B cell (primary cell): ENCODE measurements at regions not wholly inside any gene's neighbourhood (a gene's known extent, or its start where the extent isn't known, plus 50 kb on each side); places are given as distances from the start of the nearest gene placed in this dataset.

Experiments used
- ATAC-seq: fragments of 200-7000 bp; cut with Tn5 transposase; one replicate; pipeline ENCODE4 v1.10.0; 2021; ENCODE audit warnings: low read depth, mild to moderate bottlenecking, moderate number of reproducible peaks, moderate library complexity
- CTCF ChIA-PET: fragments of 350-600 bp; sonication (Branson Sonifier 250); formaldehyde crosslinking; loops from one replicate; lab custom pipeline; 2021; ENCODE audit warnings: antibody characterized with exemption, inconsistent platforms; lab: Charles Lee
- POLR2A ChIA-PET: fragments of 350-600 bp; sonication (Branson Sonifier 250); formaldehyde crosslinking; loops from one replicate; lab custom pipeline; 2021; ENCODE audit warnings: antibody characterized with exemption; lab: Charles Lee
- DNase-seq: peaks from one replicate; pipeline ENCODE4 v3.0.0; 2013
- H2AFZ ChIP-seq: 2 replicates; pipeline ENCODE4 v1.6.1; 2012; ENCODE audit warnings: mild to moderate bottlenecking, low read depth, low read length; ENCODE audit not compliant: insufficient read depth, poor library complexity, severe bottlenecking
- H3K27ac ChIP-seq, 2 donors: 1 replicate in 1 of 2; 2 replicates in 1 of 2; pipeline ENCODE4 v1.5.1; 2012 to 2013; ENCODE audit warnings: low read length in 2 of 2, mild to moderate bottlenecking in 2 of 2, moderate library complexity in 1 of 2
- H3K27me3 ChIP-seq, 4 experiments: fragments of 200-600 bp in 1 of 4; sonication (generic) in 1 of 4; replicated peaks in 1 of 4; 1 replicate in 2 of 4; 2 replicates in 2 of 4; pipeline versions ENCODE4 v1.6.1 to v1.7.0; 2013 to 2016; ENCODE audit warnings: low read length in 3 of 4, mild to moderate bottlenecking in 2 of 4, mixed read lengths in 1 of 4, moderate library complexity in 1 of 4; ENCODE audit not compliant: insufficient read depth in 4 of 4, control insufficient read depth in 3 of 4; ENCODE audit errors: control extremely low read depth in 1 of 4
- H3K36me3 ChIP-seq, 2 experiments: replicated peaks in 1 of 2; 1 replicate in 1 of 2; 2 replicates in 1 of 2; pipeline versions ENCODE4 v1.6.1 to v1.7.1; 2013; ENCODE audit warnings: low read length in 1 of 2; ENCODE audit not compliant: insufficient read depth in 2 of 2, control insufficient read depth in 1 of 2; ENCODE audit errors: control extremely low read depth in 1 of 2, extremely low read depth in 1 of 2
- H3K4me1 ChIP-seq, 2 donors: fragments of 200-600 bp in 1 of 2; sonication (generic) in 1 of 2; 1 replicate in 1 of 2; 2 replicates in 1 of 2; pipeline versions ENCODE4 v1.5.1 to v1.6.1; 2013 to 2017; ENCODE audit warnings: low read length in 2 of 2; ENCODE audit not compliant: control insufficient read depth in 2 of 2, insufficient read depth in 2 of 2
- H3K4me2 ChIP-seq: replicated peaks from 2 replicates; pipeline ENCODE3; 2012; ENCODE audit warnings: mild to moderate bottlenecking, low read depth, low read length; ENCODE audit not compliant: poor library complexity, severe bottlenecking
- H3K4me3 ChIP-seq, 5 experiments: fragments of 200-600 bp in 1 of 5; sonication (generic) in 1 of 5; 1 replicate in 3 of 5; 2 replicates in 2 of 5; pipeline versions ENCODE4 v1.5.1 to v1.7.0; 2011 to 2016; ENCODE audit warnings: low read length in 4 of 5, mild to moderate bottlenecking in 4 of 5, low read depth in 2 of 5, control low read depth in 1 of 5, moderate library complexity in 1 of 5; ENCODE audit not compliant: insufficient read depth in 1 of 5; ENCODE audit errors: control extremely low read depth in 1 of 5, extremely low read depth in 1 of 5
- H3K79me2 ChIP-seq: fragments of 200-600 bp; sonication (generic); one replicate; pipeline ENCODE4 v1.6.0; 2016; ENCODE audit warnings: low read length; ENCODE audit not compliant: control insufficient read depth, insufficient read depth
- H3K9ac ChIP-seq: fragments of 200-600 bp; sonication (generic); 2 replicates; pipeline ENCODE4 v1.6.1; 2017; ENCODE audit warnings: mild to moderate bottlenecking, low read length, moderate library complexity
- H3K9me3 ChIP-seq, 3 donors: one replicate each; pipeline versions ENCODE4 v1.6.1 to v1.7.1; 2013; ENCODE audit warnings: low read length in 2 of 3; ENCODE audit not compliant: control insufficient read depth in 2 of 3, insufficient read depth in 1 of 3; ENCODE audit errors: control extremely low read depth in 1 of 3
- H4K20me1 ChIP-seq: 2 replicates; pipeline ENCODE4 v1.6.0; 2012; ENCODE audit warnings: mild to moderate bottlenecking, low read length; ENCODE audit not compliant: insufficient read depth, control insufficient read depth, poor library complexity, severe bottlenecking
- H3K27ac Mint-ChIP-seq: one replicate; pipeline ENCODE4 v1.8.0; 2021; ENCODE audit warnings: mixed read lengths
- H3K27me3 Mint-ChIP-seq: one replicate; pipeline ENCODE4 v1.8.0; 2021; ENCODE audit warnings: mixed read lengths
- H3K4me1 Mint-ChIP-seq: one replicate; pipeline ENCODE4 v1.8.0; 2021; ENCODE audit warnings: mixed read lengths
- H3K4me3 Mint-ChIP-seq: one replicate; pipeline ENCODE4 v1.8.0; 2021; ENCODE audit warnings: mixed read lengths
- H3K9me3 Mint-ChIP-seq: one replicate; pipeline ENCODE4 v1.8.0; 2022; ENCODE audit warnings: mixed read lengths; ENCODE audit not compliant: insufficient read depth
- EZH2 ChIP-seq: IDR thresholded peaks from 2 replicates; pipeline ENCODE4 v1.6.1; 2012; ENCODE audit warnings: borderline replicate concordance, low read depth, mild to moderate bottlenecking, moderate library complexity, low read length; ENCODE audit not compliant: insufficient read depth, poor library complexity, severe bottlenecking
- WGBS: methylation state at CpG from one replicate; pipeline ENCODE4 v1.1.5; 2013; ENCODE audit warnings: missing lambda C conversion rate; ENCODE audit not compliant: insufficient coverage; 5-methylcytosine and 5-hydroxymethylcytosine counted together
- intact Hi-C: fragments of 100-400 bp; cut with micrococcal nuclease; formaldehyde crosslinking; loops from one replicate; pipeline ENCODE4 v1.10.0; 2022
- TF ChIP-seq, protein P1 (sequence below): fragments of 200-600 bp; IDR thresholded peaks from one replicate; pipeline ENCODE4 v1.8.0; 2022; ENCODE audit warnings: antibody characterized with exemption, mild to moderate bottlenecking

DNA sequence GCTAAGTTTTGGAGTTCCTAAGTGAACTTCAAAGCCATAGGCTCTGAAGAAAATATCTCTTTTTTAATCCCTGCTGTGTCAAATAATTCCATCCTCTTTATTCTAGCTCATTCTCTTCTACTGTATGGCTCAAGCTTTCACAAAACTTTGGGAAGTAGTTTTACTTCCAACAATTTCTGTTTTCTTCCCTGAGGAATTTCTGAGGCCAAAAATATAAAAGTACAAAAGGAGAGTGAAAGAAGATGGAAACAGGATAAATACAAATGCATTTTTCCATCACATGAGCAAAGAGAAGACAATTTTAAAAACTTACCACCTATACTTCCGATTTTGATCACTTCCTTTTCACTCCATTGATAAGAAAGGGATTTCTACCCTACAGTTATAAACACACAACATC is 585.7 kb upstream of the DAB2 start:
- Histone ChIP-seq H3K9ac (no peak overlapping the region), H3K9me3 (peaks cover 0 to 5% (median 5%) of the 10 kb centered on the region in 3 donors), H4K20me1 (no peaks in the 10 kb centered on the region), H2AFZ (no peak overlapping the region), H3K4me1 (no peaks in the 10 kb centered on the region), H3K27me3 (peaks cover 0 to 8% (median 3%) of the 10 kb centered on the region in 4 experiments), H3K36me3 (no peaks in the 10 kb centered on the region), H3K4me3 (no peak overlapping the region), H3K4me2 (no peak overlapping the region), H3K79me2 (no peaks in the 10 kb centered on the region), H3K27ac (no peak overlapping the region)
- TF ChIP-seq, protein P1, sequence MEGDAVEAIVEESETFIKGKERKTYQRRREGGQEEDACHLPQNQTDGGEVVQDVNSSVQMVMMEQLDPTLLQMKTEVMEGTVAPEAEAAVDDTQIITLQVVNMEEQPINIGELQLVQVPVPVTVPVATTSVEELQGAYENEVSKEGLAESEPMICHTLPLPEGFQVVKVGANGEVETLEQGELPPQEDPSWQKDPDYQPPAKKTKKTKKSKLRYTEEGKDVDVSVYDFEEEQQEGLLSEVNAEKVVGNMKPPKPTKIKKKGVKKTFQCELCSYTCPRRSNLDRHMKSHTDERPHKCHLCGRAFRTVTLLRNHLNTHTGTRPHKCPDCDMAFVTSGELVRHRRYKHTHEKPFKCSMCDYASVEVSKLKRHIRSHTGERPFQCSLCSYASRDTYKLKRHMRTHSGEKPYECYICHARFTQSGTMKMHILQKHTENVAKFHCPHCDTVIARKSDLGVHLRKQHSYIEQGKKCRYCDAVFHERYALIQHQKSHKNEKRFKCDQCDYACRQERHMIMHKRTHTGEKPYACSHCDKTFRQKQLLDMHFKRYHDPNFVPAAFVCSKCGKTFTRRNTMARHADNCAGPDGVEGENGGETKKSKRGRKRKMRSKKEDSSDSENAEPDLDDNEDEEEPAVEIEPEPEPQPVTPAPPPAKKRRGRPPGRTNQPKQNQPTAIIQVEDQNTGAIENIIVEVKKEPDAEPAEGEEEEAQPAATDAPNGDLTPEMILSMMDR: no peak
- no peak for TF ChIP-seq EZH2
- ChIA-PET CTCF (no interaction called here), POLR2A (no interaction called here)
- Mint-ChIP-seq H3K9me3 (peaks cover 6% of the 10 kb centered on the region), H3K27me3 (peaks cover 19% of the 10 kb centered on the region), H3K27ac (no peak overlapping the region), H3K4me1 (no peaks in the 10 kb centered on the region), H3K4me3 (no peak overlapping the region)
- no CpG with 5 or more reads among the region's 1 CpG for WGBS
- intact Hi-C loops: no loop called here
- ATAC-seq (no peak), DNase-seq (no peak)

GRCh38 chr5:40006260-40006659 is 581.5 kb upstream of the DAB2 start:
- Mint-ChIP-seq H3K4me1 (no peaks in the 10 kb centered on the region), H3K9me3 (peaks cover 8% of the 10 kb centered on the region), H3K27ac (no peak overlapping the region), H3K27me3 (peaks cover 19% of the 10 kb centered on the region), H3K4me3 (no peak overlapping the region)
- ATAC-seq: no peak
- Histone ChIP-seq H3K27me3 (peaks cover 0 to 8% (median 3%) of the 10 kb centered on the region in 4 experiments), H4K20me1 (no peaks in the 10 kb centered on the region), H3K79me2 (no peaks in the 10 kb centered on the region), H3K27ac (no peak overlapping the region), H3K4me2 (no peak overlapping the region), H3K9ac (no peak overlapping the region), H3K9me3 (peaks cover 0 to 5% (median 5%) of the 10 kb centered on the region in 3 donors), H3K36me3 (no peaks in the 10 kb centered on the region), H3K4me3 (no peak overlapping the region), H2AFZ (no peak overlapping the region), H3K4me1 (no peaks in the 10 kb centered on the region)
- POLR2A ChIA-PET: no interaction called here
- intact Hi-C loops: no loop called here
- TF ChIP-seq, protein P1: no peak
- no peak for TF ChIP-seq EZH2
- DNase-seq: no peak
- WGBS: no CpG with 5 or more reads among the region's 1 CpG
- CTCF ChIA-PET: no interaction called here
